ENCODE measurements at regions not wholly inside any gene's neighbourhood (a gene's known extent, or its start where the extent isn't known, plus 50 kb on each side); places are given as distances from the start of the nearest gene placed in this dataset.

GRCh38 chr4:24642981-24643547 lies 58.7 kb upstream of the DHX15 start:
- Mint-ChIP-seq H3K4me1 (peaks cover 11% of the 10 kb centered on the region), H3K27me3 (ENCODE audit: low read depth in 3 of 3) (peaks cover 5 to 14% (median 6%) of the 10 kb centered on the region in 3 donors), H3K4me3 (no peak overlapping the region), H3K9me3 (peaks cover 0 to 3% (median 0%) of the 10 kb centered on the region in 7 donors), H3K27ac (no peak overlapping the region), H3K36me3 (no peaks in the 10 kb centered on the region)
- no peak overlapping the region for H3K4me2 ChIP-seq (replicated peaks; ENCODE audit: extremely low read depth, low read length, poor library complexity, severe bottlenecking)
- H3K79me2 ChIP-seq (ENCODE audit: insufficient read depth, low read length) = no peaks in the 10 kb centered on the region
- no peaks in the 10 kb centered on the region for H3K27me3 ChIP-seq (ENCODE audit: control insufficient read depth in 2 of 2, insufficient read depth in 2 of 2, low read length in 2 of 2)
- no peak for TF ChIP-seq CTCF (IDR thresholded peaks at IDR 0.05)
- peaks cover 0 to 3% of the 10 kb centered on the region in 2 donors for H3K4me1 ChIP-seq (ENCODE audit: control insufficient read depth in 1 of 2, insufficient read depth in 2 of 2, low read length in 2 of 2)
- DNase-seq = no peak
- H3K36me3 ChIP-seq (replicated peaks in 1 of 2; ENCODE audit: control insufficient read depth in 1 of 2, insufficient read depth in 2 of 2, low read length in 2 of 2) = no peaks in the 10 kb centered on the region
- H3K9me3 ChIP-seq (replicated peaks in 1 of 2; ENCODE audit: control insufficient read depth in 1 of 2, insufficient read depth in 1 of 2, low read length in 2 of 2) = no peaks in the 10 kb centered on the region
- no peak overlapping the region for H3K9ac ChIP-seq (ENCODE audit: insufficient read depth, low read length, poor library complexity, severe bottlenecking)
- intact Hi-C loops (cut with micrococcal nuclease) = no loop called here
- H3K4me3 ChIP-seq (replicated peaks in 1 of 3; ENCODE audit: low read depth in 2 of 3, low read length in 3 of 3) = no peak overlapping the region
- no peaks in the 10 kb centered on the region for H4K20me1 ChIP-seq (ENCODE audit: insufficient read depth, low read length)
- no peak overlapping the region for H3K27ac ChIP-seq (ENCODE audit: low read depth in 1 of 2, low read length in 2 of 2)
- no peak overlapping the region for H2AFZ ChIP-seq (ENCODE audit: insufficient read depth, low read depth, low read length, poor library complexity, severe bottlenecking)
- no CpG with 5 or more reads among the region's 3 CpGs for WGBS (ENCODE audit: insufficient coverage)

- H3K27ac Mint-ChIP-seq = no peak overlapping the region
Observed at GRCh38 chr4:24643774-24644520, 59.6 kb upstream of the DHX15 start.

More at GRCh38 chr4:24643774-24644520, 59.6 kb upstream of the DHX15 start:
- Mint-ChIP-seq H3K4me3 (no peak overlapping the region), H3K36me3 (no peaks in the 10 kb centered on the region), H3K27me3 (ENCODE audit: low read depth in 3 of 3) (peaks cover 5 to 14% (median 8%) of the 10 kb centered on the region in 3 donors), H3K9me3 (peaks cover 0 to 3% (median 0%) of the 10 kb centered on the region in 7 donors), H3K4me1 (peaks cover 11% of the 10 kb centered on the region)
- TF ChIP-seq CTCF (IDR thresholded peaks at IDR 0.05) = no peak
- no peak for DNase-seq
- Histone ChIP-seq H3K9ac (ENCODE audit: insufficient read depth, low read length, poor library complexity, severe bottlenecking) (no peak overlapping the region), H3K9me3 (replicated peaks in 1 of 2; ENCODE audit: control insufficient read depth in 1 of 2, insufficient read depth in 1 of 2, low read length in 2 of 2) (no peaks in the 10 kb centered on the region), H3K36me3 (replicated peaks in 1 of 2; ENCODE audit: control insufficient read depth in 1 of 2, insufficient read depth in 2 of 2, low read length in 2 of 2) (no peaks in the 10 kb centered on the region), H3K4me2 (replicated peaks; ENCODE audit: extremely low read depth, low read length, poor library complexity, severe bottlenecking) (no peak overlapping the region), H3K27me3 (ENCODE audit: control insufficient read depth in 2 of 2, insufficient read depth in 2 of 2, low read length in 2 of 2) (no peaks in the 10 kb centered on the region), H3K4me1 (ENCODE audit: control insufficient read depth in 1 of 2, insufficient read depth in 2 of 2, low read length in 2 of 2) (peaks cover 0 to 3% of the 10 kb centered on the region in 2 donors), H3K27ac (ENCODE audit: low read depth in 1 of 2, low read length in 2 of 2) (no peak overlapping the region), H4K20me1 (ENCODE audit: insufficient read depth, low read length) (no peaks in the 10 kb centered on the region), H3K79me2 (ENCODE audit: insufficient read depth, low read length) (no peaks in the 10 kb centered on the region), H3K4me3 (replicated peaks in 1 of 3; ENCODE audit: low read depth in 2 of 3, low read length in 3 of 3) (no peak overlapping the region), H2AFZ (ENCODE audit: insufficient read depth, low read depth, low read length, poor library complexity, severe bottlenecking) (no peak overlapping the region)
- intact Hi-C loops (cut with micrococcal nuclease) = no loop called here
- WGBS (ENCODE audit: insufficient coverage) = 40% methylated on average over 1 of the region's 8 CpGs
